ENCODE measurements at regions not wholly inside any gene's neighbourhood (a gene's known extent, or its start where the extent isn't known, plus 50 kb on each side); places are given as distances from the start of the nearest gene placed in this dataset.

- TF ChIP-seq CTCF (IDR thresholded peaks at IDR 0.05) (no peak), REST (IDR thresholded peaks at IDR 0.05; ENCODE audit: insufficient read depth in 1 of 2, low read depth in 2 of 2, low read length in 1 of 2) (no peak)
These were observed 330.7 kb downstream of the CD83 start for GRCh38 chr6:14448246-14448645.
